GM21528 (cell line): ENCODE measurements at regions not wholly inside any gene's neighbourhood (a gene's known extent, or its start where the extent isn't known, plus 50 kb on each side); places are given as distances from the start of the nearest gene placed in this dataset.

Source experiments
- ATAC-seq: cut with Tn5 transposase; IDR thresholded peaks from one replicate; pipeline ENCODE4 v1.9.1; 2021; ENCODE audit warnings: mild to moderate bottlenecking, moderate library complexity; ENCODE audit not compliant: unreplicated experiment, low FRiP score

DNA sequence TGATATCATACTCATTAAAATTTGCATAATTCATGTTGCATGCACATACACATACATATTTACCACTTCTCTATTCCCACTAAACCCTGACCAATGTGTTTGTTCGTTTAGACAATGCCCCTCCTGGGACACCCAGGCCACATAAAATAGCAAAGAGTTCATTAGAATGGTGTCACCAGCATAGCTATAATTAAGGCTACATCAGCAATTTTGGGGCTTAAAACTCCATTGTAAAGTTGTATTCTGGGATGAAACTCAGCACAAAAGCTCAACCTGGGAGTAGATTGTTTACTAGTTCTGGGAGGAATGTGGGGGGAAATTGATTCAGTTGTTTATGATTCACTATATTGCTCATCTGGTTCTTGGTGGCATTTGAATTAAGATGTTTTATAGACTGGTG, 522.2 kb upstream of the SUCLG2 start:
- no peak for ATAC-seq

DNA sequence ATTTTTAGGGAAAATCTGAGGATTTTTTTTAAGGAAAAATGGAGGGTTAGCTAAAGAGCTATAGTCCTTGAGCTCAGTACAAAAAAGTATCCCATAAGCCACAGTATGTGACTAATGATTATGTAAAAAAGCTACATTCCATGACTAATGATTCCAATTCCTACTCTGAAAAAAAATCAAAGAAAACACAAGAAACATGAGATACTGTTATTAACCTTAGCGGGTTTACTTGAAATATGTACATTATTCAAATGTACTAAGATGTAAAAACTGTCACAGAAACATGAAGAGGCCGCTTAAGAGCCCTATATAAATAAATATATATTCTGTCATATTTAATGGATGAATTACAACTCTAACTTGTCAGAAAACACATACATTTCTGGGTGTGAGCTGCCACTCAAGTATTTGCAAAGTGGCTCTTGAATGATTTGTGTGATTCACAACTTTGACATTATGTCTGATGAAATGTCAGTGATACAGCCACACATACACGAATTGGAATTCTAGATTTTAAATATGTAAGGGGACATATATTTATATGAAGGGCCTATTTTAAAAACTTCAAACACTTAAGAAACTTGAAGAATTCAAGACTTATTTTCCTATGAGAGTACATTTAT, 518.7 kb upstream of the SUCLG2 start:
- ATAC-seq: no peak

DNA sequence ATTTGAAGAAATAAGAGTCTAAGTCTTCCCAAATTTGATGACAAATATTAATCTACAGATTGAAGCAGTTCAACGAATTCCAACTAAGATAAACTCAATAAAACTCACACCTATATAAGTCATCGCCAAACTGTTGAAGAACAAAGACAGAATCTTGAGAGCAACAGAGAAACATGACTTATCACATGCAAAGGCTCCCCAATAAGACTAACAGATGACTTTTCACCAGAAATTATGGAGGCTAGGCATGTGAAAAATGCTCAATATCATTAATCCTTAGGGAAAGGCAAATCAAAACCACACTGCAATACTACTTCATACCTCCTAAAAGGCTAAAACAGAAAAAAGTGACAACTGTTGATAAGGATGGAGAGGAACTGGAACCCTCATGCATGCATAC, 517.6 kb upstream of the SUCLG2 start:
- no peak for ATAC-seq

DNA sequence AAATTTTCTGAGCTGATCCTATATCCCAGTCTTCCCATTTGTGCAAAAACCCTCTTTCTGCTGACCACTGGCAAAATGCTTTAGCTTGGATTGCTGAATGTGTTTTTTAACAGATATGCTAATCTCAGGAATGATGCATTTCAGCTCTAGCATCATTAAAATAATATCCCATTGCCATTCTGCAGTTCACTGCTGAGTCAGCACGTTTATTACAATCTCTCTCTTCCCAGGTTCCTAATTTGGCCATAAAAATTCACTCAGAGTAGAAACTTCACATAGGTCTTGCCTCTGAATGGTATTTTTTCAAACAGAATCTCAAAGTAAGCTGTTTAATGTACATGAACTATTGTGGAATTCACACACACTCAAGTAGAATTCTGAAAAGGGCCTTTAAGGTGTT, 509.6 kb upstream of the SUCLG2 start:
- no peak for ATAC-seq

DNA sequence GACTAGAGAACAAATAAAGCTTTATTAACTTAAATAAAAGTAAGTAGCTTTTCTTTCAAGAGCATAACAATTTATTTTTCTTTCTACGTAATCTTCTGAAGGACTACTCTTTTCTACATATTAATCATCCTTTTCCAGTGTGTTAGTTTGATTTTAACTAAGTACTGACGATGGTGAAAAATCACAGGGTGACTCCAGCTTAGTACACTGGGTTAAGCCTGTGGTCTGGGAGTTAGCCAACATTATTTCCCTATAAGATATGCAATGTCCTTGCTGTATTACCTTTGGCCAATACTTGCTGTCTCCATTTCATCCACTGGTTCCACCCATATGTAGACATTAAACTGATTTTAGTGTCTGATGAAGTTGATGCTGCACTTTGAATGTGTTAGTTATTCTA, 508.6 kb upstream of the SUCLG2 start:
- no peak for ATAC-seq

DNA sequence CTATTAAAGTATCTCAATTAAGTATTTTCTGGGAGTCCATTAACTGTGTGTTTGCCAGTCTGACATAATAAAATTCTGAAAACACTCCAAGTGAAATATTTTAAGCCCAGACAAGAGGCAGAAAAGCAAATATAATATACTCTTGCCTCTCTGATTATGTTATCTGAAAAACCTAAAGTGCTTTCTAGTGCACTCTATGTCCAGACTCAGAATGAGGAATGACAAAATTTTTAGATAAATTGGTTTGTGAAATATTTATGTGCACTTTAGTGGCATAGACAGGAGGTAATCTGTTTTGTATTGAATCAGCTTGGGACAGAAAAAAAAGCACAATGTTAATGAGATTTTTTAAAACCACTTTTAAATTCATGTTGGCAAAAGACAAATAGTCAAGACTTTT, 508.2 kb upstream of the SUCLG2 start:
- ATAC-seq: no peak

DNA sequence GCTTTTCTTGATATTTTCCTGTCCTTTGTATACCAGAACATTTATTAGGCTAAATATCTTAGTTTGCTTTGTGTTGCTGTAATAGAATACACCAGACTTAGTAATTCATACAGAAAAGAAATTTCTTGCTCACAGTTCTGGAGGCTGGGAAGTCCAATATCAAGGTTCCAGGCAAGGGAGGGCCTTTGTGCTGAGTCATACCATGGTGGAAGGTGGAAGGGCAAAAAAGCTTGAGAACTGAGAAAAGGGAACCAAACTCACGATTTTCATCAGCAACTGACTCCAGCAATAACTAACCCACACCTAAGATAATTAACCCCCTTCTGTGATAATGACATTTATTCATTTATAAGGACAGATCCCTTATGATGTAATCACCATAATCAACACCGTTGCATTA, 496.9 kb upstream of the SUCLG2 start:
- no peak for ATAC-seq

DNA sequence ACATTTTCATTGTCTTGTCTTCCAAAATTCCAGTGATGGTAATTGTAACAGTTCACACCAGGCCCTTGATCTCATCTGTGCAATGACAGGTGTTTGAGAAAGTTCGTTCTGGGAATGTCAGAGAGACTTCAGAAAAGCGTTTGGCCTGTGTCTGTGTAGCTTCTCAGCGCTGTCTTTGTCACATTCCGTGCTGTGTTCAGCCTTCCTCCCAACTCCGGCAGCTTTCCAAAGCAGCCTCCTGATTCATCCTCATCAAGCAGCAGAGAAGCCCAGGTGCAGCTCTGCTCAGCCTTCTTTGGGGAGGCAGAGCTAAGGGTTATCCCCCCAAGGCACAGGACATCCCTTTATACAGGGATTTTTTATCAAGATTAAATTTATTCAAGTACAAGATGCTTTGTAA, 494.0 kb upstream of the SUCLG2 start:
- no peak for ATAC-seq

DNA sequence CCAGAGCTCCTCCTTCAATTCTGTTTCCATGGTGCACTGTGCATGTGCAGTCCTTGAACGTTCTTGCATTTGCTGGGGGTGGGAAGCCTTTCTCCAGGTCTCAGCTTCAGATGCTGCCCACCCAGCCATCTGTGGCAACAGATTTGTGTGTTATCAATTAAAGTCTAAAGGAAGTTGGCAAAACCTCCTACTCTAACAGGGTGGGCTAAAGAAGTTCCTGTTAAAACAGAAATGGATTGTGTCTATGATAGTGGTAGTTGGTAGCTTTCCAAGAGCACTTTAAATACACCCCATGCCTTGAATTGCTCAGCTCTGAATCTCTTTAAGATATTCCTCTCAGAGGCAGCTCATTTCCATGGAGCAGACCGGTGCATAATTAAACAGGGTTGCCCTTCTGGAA, 488.0 kb upstream of the SUCLG2 start:
- no peak for ATAC-seq

DNA sequence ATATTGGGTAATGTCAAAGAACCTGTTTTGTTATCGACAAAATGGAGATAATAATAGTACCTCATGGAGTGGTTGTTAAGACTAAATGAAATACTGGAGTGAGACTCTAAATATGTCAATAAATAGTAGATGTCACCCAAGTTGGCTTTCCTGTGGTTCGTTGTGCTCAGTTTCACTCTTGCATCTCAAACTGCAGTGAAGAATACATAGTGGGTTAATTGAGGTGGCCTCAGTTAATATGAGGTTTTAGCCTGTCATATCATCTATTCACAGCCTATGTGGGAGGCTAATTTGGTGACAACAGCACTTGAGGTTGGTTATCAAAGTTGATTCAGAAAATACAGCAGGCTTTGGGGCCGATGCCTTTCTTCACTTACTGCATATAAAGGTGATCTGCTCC, 485.5 kb upstream of the SUCLG2 start:
- no peak for ATAC-seq

DNA sequence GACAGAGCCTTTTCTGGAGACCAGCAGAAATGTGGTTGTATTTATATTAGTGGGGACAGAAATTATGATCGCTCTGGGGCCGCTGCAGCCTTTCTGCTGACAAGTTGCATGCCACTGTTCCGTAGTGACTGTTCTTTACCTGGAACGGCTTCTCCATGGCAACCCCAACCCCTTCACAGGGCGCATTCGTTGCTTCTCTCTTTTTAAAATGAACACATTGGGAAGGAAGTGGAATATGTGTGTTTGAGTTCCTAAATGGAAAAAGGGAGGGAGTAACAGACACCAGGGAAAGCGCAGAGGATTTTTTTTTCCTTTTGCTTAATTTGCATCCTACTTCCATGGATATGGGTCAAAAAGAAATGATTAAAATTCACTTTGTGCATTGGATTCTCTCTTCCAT, 482.0 kb upstream of the SUCLG2 start:
- no peak for ATAC-seq

DNA sequence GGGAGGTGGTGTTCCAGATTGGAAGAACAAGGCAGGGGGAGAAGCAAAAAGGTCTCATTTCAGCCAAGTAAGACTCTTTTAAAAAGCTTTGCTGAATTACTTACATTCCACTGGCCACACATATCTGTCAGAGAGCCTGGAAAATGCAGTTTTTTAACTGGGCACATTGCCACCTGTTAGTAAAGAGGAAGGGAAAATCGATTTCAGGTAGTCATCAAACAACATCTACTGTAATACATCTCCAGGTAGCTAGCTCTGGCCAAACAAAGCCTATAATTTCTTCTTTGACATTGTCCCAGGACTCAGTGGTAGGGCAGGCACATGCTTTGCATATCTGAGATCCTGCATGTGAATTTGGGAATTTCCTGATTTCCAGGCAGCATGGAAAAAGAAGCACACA, 480.7 kb upstream of the SUCLG2 start:
- ATAC-seq: no peak

DNA sequence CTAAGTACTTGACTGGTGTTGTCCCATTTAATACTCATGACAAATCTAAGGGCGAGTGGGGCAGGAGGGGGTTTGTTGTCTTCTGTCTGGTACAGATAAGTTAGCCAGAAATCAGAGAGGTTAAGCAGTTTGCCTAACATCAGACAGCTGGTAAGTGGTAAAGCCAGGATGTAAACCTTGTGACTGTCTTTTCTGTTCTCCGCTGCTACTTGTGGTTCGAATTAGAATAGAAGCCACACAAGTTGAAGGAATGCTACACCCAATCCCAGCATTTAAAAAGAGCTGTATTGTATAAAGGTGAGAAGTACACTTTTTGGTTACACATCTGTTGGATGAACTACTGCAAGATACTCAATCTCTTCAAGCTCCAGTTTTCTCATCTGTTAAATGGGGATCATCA, 474.7 kb upstream of the SUCLG2 start:
- ATAC-seq: no peak

DNA sequence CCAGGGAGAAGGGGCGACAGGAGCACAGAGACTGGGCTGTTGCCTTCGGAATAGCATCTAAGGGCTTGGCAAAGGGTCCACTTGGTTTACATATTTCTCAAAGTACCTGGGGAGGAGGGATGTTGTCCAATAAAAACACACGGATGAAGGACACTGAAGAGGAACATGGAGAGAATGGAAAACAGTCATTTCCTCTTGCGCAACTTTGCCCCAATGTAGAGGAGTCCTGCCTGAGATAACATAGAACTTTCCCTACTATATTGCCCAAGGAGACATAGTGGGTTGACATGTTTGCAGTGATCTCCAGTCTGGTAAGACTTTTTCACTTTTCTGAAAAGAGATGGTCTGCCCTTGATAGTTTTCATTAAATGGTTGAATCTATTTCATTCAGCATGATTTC, 468.8 kb upstream of the SUCLG2 start:
- ATAC-seq: no peak

DNA sequence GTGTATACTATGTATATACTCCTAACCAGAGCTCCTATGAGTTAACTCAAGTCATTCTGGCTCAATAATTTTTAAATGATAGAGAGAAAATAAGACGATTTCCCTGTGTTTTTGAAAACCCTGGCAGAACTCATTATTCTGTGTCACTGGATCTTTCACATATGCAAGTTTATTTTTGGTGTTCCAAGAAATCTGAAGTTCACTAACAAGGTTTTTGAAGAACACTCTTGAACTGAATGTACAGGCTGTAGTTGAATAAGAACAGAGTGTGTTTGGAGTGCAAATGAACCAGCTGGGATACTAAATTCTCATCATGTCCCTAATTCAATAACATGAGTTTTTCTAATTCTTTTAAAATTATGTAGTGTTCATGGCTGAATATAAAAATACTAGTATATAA, 466.9 kb upstream of the SUCLG2 start:
- ATAC-seq: no peak

DNA sequence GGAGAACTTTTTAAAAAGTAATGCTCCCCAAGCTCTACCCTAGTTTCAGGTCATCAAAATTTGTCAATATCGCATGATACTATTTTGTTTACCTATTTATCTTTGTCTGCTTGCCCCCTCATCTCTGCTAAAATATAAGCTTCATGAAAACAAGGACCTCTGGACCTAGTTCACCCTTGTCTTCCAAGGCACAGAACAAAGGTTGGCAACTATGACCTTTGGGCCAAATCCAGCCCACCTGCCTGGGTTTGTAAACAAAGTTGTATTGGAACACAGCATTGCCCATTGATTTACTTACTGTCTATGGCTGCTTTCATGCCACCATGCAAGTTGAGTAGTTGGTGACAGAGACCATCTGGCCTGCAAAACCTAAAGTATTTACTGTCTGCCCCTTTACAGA, 462.2 kb upstream of the SUCLG2 start:
- no peak for ATAC-seq

DNA sequence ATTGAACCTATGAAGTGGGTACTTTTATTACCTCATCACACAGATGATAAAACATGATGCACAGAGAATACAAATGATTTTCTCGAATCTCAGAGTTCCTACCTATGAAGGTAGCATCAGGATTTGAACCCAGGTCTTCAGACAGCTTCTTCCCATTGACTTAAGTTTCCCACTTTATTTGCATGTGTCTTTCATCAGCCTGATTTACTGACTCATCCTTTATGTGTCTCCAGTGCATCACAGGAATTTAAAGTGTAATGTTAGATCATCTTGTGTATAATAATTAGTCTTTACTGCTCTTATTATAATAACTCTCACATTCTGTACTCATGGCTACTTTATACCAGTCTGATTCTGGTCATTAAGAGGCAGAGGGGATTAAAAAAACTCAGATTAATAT, 449.4 kb upstream of the SUCLG2 start:
- no peak for ATAC-seq

DNA sequence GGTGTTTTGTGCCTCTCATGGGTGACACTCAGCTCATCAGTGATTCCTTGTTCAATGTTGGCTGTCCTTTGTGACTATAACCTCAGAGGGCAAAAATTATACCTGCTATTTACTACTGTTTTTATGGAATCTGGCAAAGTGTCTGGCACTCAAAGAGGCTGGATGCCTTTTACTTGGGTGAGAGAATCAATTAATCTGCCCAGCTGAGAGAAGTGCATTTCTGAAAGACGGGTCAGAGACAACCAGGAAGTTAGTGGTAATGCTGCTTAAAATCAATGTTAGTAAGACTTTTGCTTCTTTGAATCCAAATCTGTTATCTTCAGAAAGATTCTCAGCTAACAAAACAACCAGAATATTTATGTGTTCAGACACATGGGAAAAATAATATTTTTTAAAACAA, 436.2 kb upstream of the SUCLG2 start:
- ATAC-seq: no peak

DNA sequence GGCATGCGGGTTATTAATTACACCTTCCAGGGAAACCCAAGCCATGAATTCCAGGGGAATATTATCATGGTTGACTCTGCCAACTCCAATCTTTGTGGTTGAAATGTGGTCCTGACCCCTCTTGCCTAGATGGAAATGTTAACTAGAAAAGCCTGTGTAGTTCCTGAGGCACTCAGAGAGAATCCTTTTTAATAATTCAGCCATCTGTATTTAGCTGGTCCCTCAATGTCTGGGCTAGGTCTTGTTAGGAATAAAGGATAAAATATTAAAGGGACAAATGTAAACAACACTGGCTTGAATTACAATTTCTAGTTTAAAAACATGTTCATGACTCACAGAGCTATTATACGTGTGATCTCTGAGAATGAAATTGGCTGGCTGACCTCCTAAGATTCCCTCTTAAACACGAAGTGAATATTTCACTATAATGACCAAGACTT, 435.2 kb upstream of the SUCLG2 start:
- no peak for ATAC-seq

DNA sequence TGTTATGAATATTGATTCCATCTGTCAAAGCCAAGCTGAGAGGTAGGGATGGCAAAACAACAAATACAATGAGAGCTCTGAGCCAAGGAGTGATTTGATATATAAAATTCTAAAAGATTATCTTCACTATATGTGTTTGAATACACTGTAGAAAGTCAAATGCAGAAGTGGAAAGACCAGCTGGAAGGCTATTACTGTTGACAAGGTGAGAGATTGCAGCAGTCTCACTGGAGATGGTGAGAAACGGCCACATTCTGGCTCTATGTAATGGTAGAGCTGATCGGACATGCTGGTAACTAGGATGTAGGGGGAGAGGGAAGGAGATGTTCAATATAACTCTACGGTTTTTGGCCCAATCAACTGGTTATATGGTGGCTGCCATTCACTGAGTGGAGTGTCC, 434.2 kb upstream of the SUCLG2 start:
- no peak for ATAC-seq

DNA sequence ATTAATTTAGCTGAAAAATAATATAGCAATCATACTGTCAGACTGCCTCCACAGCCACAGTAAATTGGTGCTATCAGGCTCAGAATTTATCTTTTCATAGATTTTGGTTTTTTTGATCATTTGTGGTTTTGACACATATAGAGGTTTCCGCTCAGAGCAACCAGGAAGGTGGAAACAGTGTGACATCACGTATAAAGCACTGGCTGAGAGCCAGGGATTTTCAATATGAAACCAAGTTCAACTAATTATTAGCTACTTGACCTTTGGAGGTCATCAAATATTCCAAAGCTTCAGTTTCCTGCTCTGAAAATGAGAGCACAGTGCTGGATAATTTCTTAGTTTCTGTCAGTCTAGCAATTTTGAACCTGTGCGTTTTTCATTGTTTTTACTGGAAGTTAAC, 433.8 kb upstream of the SUCLG2 start:
- no peak for ATAC-seq

DNA sequence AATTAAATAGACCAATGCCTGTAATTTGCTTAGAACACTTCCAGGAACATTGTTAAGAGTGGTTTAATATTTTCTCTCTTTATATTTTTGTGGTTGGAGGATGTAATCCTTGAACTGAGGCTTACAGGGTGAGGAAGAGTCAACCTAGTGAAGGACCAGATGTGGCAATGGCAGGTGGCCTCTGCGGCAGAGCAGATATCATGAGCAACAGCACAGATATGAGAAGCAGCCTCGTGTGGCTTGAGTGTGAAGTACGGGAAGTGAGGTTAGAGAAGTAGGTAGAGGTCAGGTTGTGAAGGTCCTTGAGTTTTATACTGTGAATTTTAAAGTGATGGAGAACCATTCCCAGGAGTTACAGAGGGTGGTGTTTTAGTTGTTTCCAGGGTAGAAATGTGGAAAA, 417.6 kb upstream of the SUCLG2 start:
- no peak for ATAC-seq

DNA sequence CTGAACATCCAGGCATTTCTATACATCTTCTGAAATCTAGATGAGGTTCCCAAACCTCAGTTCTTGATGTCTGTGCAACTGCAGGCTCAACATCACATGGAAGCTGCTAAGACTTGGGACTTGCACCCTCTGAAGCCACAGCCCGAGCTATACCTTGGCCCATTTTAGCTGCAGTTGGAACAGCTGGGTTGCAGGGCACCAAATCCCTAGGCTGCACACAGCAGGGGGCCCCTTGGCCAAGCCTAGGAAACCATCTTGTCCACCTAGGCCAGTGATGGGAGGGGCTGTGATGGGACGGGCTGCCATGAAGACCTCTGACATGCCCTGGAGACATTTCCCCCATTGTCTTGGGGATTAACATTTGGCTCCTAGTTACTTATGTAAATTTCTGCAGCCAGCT, 415.8 kb upstream of the SUCLG2 start:
- ATAC-seq: no peak
